BE2C (cell line): ENCODE measurements at regions not wholly inside any gene's neighbourhood (a gene's known extent, or its start where the extent isn't known, plus 50 kb on each side); places are given as distances from the start of the nearest gene placed in this dataset.

Experiments used
- DNase-seq: peaks from one replicate; pipeline ENCODE4 v3.0.0-alpha.2; 2020
- H3K27me3 ChIP-seq: fragments of 250-450 bp; sonication (Bioruptor Pico); 2 replicates; pipeline ENCODE4 v1.5.1; 2020; ENCODE audit warnings: mild to moderate bottlenecking
- H3K36me3 ChIP-seq: fragments of 250-450 bp; sonication (Bioruptor Pico); 2 replicates; pipeline ENCODE4 v1.5.1; 2020; ENCODE audit warnings: mild to moderate bottlenecking
- H3K4me1 ChIP-seq: fragments of 250-450 bp; sonication (Bioruptor Pico); 2 replicates; pipeline ENCODE4 v1.5.1; 2020
- H3K4me3 ChIP-seq: 2 replicates; pipeline ENCODE4 v1.5.1; 2011; ENCODE audit warnings: low read depth, low read length
- H3K9me3 ChIP-seq: fragments of 250-450 bp; sonication (Bioruptor Pico); 2 replicates; pipeline ENCODE4 v1.5.1; 2020
- TF ChIP-seq, protein P1 (sequence below): IDR thresholded peaks from 2 replicates; pipeline ENCODE4 v1.5.1; 2012; ENCODE audit warnings: mild to moderate bottlenecking, low read depth, low read length

DNA sequence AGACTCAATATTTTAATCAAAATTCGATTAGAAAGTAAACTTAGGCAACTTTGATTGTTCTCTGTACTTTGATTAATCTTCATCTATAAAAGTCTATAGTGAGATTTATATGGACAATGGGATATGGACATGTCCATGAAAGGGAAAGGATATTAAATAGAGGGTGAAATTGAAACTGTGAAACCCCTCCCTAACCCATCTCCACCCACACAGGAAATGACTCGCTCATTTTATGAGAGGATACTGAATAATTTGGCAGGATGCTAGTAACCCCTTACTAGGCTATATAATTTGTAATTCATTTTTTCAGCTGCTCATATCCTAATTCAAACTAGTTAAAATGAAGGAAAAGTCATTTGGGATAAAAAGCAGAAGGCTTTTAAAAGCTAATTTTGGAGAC lies 328.0 kb upstream of the ATP2B1 start:
- H3K9me3 ChIP-seq: no peaks in the 10 kb centered on the region
- H3K36me3 ChIP-seq: no peaks in the 10 kb centered on the region
- H3K4me3 ChIP-seq: no peak overlapping the region
- DNase-seq: no peak
- no peaks in the 10 kb centered on the region for H3K27me3 ChIP-seq
- TF ChIP-seq, protein P1, sequence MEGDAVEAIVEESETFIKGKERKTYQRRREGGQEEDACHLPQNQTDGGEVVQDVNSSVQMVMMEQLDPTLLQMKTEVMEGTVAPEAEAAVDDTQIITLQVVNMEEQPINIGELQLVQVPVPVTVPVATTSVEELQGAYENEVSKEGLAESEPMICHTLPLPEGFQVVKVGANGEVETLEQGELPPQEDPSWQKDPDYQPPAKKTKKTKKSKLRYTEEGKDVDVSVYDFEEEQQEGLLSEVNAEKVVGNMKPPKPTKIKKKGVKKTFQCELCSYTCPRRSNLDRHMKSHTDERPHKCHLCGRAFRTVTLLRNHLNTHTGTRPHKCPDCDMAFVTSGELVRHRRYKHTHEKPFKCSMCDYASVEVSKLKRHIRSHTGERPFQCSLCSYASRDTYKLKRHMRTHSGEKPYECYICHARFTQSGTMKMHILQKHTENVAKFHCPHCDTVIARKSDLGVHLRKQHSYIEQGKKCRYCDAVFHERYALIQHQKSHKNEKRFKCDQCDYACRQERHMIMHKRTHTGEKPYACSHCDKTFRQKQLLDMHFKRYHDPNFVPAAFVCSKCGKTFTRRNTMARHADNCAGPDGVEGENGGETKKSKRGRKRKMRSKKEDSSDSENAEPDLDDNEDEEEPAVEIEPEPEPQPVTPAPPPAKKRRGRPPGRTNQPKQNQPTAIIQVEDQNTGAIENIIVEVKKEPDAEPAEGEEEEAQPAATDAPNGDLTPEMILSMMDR: no peak
- H3K4me1 ChIP-seq: peaks cover 9% of the 10 kb centered on the region; the same call in 1 of the 2 replicates

GRCh38 chr12:90030726-90031125 lies 322.1 kb upstream of the ATP2B1 start:
- Histone ChIP-seq H3K27me3 (no peaks in the 10 kb centered on the region), H3K4me3 (no peak overlapping the region), H3K9me3 (no peaks in the 10 kb centered on the region), H3K4me1 (peaks cover 8% of the 10 kb centered on the region), H3K36me3 (no peaks in the 10 kb centered on the region)
- DNase-seq: no peak
- TF ChIP-seq, protein P1: no peak

DNA sequence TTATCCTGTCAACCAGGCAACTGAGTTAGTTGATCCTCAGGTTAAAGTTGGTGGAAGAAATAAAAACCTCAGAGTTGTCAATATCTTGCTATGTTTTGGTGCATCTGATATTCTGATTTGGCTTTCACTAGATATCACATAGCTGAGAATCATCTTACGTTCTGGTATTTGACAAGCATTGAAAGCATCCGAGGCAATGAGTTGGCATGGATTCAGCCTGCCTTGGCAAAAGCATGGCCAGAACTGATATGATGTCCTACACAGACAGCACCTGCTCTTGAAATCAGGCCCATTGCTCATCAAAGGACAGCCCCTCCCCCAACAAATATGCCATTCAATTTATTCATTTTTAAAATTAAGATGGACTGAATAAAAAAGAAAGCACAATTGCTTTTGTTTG lies 320.7 kb upstream of the ATP2B1 start:
- TF ChIP-seq, protein P1: no peak
- peak; percentile 56 for DNase-seq
- Histone ChIP-seq H3K9me3 (no peaks in the 10 kb centered on the region), H3K36me3 (no peaks in the 10 kb centered on the region), H3K4me3 (no peak overlapping the region), H3K4me1 (peaks cover 8% of the 10 kb centered on the region), H3K27me3 (no peaks in the 10 kb centered on the region)

- peak; percentile 58 for DNase-seq
- Histone ChIP-seq H3K27me3 (no peaks in the 10 kb centered on the region), H3K4me1 (peaks cover 8% of the 10 kb centered on the region), H3K9me3 (no peaks in the 10 kb centered on the region), H3K4me3 (peak overlapping the region; percentile 3; the same call in 1 of the 2 replicates), H3K36me3 (no peaks in the 10 kb centered on the region)
- TF ChIP-seq, protein P1: no peak
These were observed 320.0 kb upstream of the ATP2B1 start for GRCh38 chr12:90028635-90029051.

DNA sequence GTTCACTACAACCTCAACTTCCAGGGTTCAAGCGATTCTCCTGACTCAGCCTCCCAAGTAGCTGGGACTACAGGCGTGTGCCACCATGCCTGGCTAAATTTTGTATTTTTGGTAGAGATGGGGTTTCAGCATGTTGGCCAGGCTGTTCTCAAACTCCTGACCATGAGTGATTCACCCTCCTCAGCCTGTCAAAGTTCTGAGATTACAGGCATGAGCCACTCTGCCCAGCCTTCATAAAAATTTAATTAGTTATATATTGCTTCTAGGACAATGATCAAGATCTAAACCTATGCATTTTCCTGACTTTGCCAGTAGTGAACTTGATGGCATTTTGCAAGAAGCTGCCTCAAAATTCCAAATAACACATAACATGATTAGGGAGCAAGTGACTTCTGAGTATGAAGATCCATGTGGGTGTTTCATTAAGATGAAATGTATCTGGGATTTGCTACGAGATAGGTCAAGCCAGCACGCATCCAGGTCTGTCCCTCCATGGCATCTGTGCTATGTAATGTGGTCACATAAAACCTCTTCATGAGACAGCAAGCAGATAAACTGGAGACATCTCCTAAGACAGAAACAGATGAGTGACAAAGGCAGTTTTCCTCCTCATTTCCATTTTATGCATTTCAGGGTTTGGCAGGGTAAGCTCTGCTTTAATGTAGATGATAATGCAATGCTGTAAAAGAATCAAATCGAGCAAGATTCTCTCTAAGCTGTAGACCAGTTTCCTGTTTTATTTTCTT lies 319.4 kb upstream of the ATP2B1 start:
- no peaks in the 10 kb centered on the region for H3K9me3 ChIP-seq
- H3K36me3 ChIP-seq: no peaks in the 10 kb centered on the region
- H3K4me1 ChIP-seq: peaks cover 8% of the 10 kb centered on the region
- DNase-seq: peak; percentile 58
- H3K27me3 ChIP-seq: no peaks in the 10 kb centered on the region
- TF ChIP-seq, protein P1: no peak
- 0 out of 2 replicates have a peak overlapping the region, but pooled peaks have one; percentile 3 for H3K4me3 ChIP-seq

DNA sequence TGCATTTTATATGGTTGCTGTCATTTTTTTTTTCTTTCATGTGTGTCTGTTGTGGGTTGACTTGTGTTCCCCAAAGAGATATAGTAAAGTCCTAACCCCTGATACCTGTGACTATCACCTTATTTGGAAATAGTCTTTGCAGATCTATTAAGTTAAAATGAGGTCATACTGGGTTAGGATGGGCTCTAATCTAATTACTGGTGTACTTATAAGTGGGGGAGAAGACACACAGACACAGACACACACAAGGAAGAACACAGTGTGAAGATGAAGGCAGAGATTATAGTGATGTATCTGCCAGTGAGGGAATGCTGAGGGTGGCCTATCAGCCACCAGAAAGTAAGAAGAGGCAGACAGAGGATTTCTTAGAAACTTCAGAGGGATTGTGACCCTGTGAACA lies 318.4 kb upstream of the ATP2B1 start:
- no peak for DNase-seq
- Histone ChIP-seq H3K9me3 (no peaks in the 10 kb centered on the region), H3K4me1 (peaks cover 8% of the 10 kb centered on the region), H3K4me3 (no peak overlapping the region), H3K36me3 (no peaks in the 10 kb centered on the region), H3K27me3 (no peaks in the 10 kb centered on the region)
- TF ChIP-seq, protein P1: no peak
